Germinal center (tissue), 1 donor: ENCODE measurements at regions not wholly inside any gene's neighbourhood (a gene's known extent, or its start where the extent isn't known, plus 50 kb on each side); places are given as distances from the start of the nearest gene placed in this dataset.

ENCODE experiments used
- DNase-seq: peaks from one replicate; pipeline ENCODE4 v3.0.0; 2012; ENCODE audit warnings: mixed read lengths, low spot score

- no peak for DNase-seq
These were observed 95.2 kb downstream of the ENGASE start for GRCh38 chr17:79169861-79170260.

- DNase-seq: no peak
These were observed 94.7 kb downstream of the ENGASE start for GRCh38 chr17:79169366-79169765.

GRCh38 chr17:79168486-79169055 lies 93.9 kb downstream of the ENGASE start:
- DNase-seq: no peak

GRCh38 chr17:79167486-79167885 lies 92.9 kb downstream of the ENGASE start:
- DNase-seq: no peak

- no peak for DNase-seq
These were observed 91.3 kb downstream of the ENGASE start for GRCh38 chr17:79165756-79166473.

GRCh38 chr17:79164913-79165695 lies 90.5 kb downstream of the ENGASE start:
- DNase-seq: no peak

- no peak for DNase-seq
These were observed 89.8 kb downstream of the ENGASE start for GRCh38 chr17:79164408-79164807.

GRCh38 chr17:79163071-79163470 lies 88.4 kb downstream of the ENGASE start:
- DNase-seq: no peak

- no peak for DNase-seq
These were observed 87.7 kb downstream of the ENGASE start for GRCh38 chr17:79162012-79162963.

- DNase-seq: no peak
These were observed 86.5 kb downstream of the ENGASE start for GRCh38 chr17:79160980-79161636.

GRCh38 chr17:79159926-79160325 lies 85.3 kb downstream of the ENGASE start:
- DNase-seq: no peak

GRCh38 chr17:79159471-79159870 lies 84.8 kb downstream of the ENGASE start:
- DNase-seq: no peak

GRCh38 chr17:79156463-79157095 lies 82.0 kb downstream of the ENGASE start:
- no peak for DNase-seq

- DNase-seq: no peak
These were observed 81.1 kb downstream of the ENGASE start for GRCh38 chr17:79155701-79156100.

GRCh38 chr17:79154951-79155585 lies 80.4 kb downstream of the ENGASE start:
- DNase-seq: no peak

GRCh38 chr17:79154446-79154845 lies 79.8 kb downstream of the ENGASE start:
- DNase-seq: no peak

- no peak for DNase-seq
These were observed 78.9 kb downstream of the ENGASE start for GRCh38 chr17:79153367-79154130.

GRCh38 chr17:79152636-79153035 lies 78.0 kb downstream of the ENGASE start:
- no peak for DNase-seq

GRCh38 chr17:79152110-79152509 lies 77.5 kb downstream of the ENGASE start:
- no peak for DNase-seq

- DNase-seq: no peak
These were observed 76.2 kb downstream of the ENGASE start for GRCh38 chr17:79150799-79151198.
